ENCODE measurements at regions not wholly inside any gene's neighbourhood (a gene's known extent, or its start where the extent isn't known, plus 50 kb on each side); places are given as distances from the start of the nearest gene placed in this dataset.

DNA sequence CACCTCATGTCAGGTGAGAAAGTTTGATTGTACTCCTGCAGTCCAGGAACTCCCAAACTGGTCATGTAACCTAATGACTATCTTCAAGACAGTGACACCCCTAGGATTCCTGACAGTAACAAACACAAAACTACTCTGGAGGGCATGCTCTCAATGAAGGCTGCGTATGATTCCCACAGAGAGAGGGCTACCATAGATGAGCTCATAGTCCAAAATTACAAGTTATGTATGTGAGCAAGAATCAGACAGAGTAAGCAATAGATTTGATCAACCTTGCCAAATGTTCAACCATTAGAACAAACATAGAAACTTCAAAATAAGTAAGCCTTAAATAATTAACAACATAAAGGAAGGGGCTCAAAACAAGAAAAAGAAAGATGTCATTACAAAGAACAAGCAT, 158.1 kb downstream of the COPRS start:
- WGBS (ENCODE audit: extremely low coverage, insufficient coverage, insufficient read length), result no CpG with 5 or more reads among the region's 1 CpG
- Histone ChIP-seq H2AFZ (ENCODE audit: insufficient read depth, low read length, poor library complexity) (no peak overlapping the region), H3K18ac (ENCODE audit: low read length) (no peak overlapping the region), H3K4me2 (ENCODE audit: low read length) (no peak overlapping the region), H3K27ac (ENCODE audit: low read depth, low read length) (no peak overlapping the region), H2AK5ac (ENCODE audit: low read length) (no peak overlapping the region), H3K79me1 (ENCODE audit: low read length) (peaks cover 9% of the 10 kb centered on the region), H4K12ac (ENCODE audit: low read depth, low read length) (no peak overlapping the region), H3K9me3 (ENCODE audit: insufficient read depth, low read depth, low read length) (no peaks in the 10 kb centered on the region), H3K14ac (ENCODE audit: low read length) (no peak overlapping the region), H3K27me3 (ENCODE audit: insufficient read depth, low read length) (no peaks in the 10 kb centered on the region), H3K23ac (ENCODE audit: low read length) (no peak overlapping the region), H2BK12ac (ENCODE audit: low read length) (no peak overlapping the region), H3K36me3 (ENCODE audit: control insufficient read depth in 1 of 2, insufficient read depth in 2 of 2, low read length in 2 of 2) (no peaks in the 10 kb centered on the region), H3K79me2 (ENCODE audit: control insufficient read depth, insufficient read depth, low read length, poor library complexity) (no peaks in the 10 kb centered on the region), H2BK120ac (ENCODE audit: insufficient read depth, low read length, poor library complexity) (no peak overlapping the region), H3K9ac (ENCODE audit: low read length) (no peak overlapping the region), H3K4ac (ENCODE audit: low read depth, low read length) (no peak overlapping the region), H2BK5ac (ENCODE audit: low read depth, low read length, poor library complexity) (no peak overlapping the region), H4K91ac (ENCODE audit: low read depth, low read length) (no peak overlapping the region), H3K4me1 (ENCODE audit: control insufficient read depth in 1 of 2, insufficient read depth in 2 of 2, low read length in 2 of 2) (peaks cover 7 to 14% of the 10 kb centered on the region in 2 experiments), H3K4me3 (ENCODE audit: low read depth, low read length) (no peak overlapping the region), H4K8ac (ENCODE audit: low read depth, low read length) (no peak overlapping the region)
- peak in 1 of 2 donors; percentile 41 for DNase-seq

- Histone ChIP-seq H3K18ac (ENCODE audit: low read length) (peak overlapping the region; percentile 27), H3K9me3 (ENCODE audit: insufficient read depth, low read depth, low read length) (no peaks in the 10 kb centered on the region), H3K4me2 (ENCODE audit: low read length) (no peak overlapping the region), H3K9ac (ENCODE audit: low read length) (no peak overlapping the region), H3K36me3 (ENCODE audit: control insufficient read depth in 1 of 2, insufficient read depth in 2 of 2, low read length in 2 of 2) (no peaks in the 10 kb centered on the region), H3K27me3 (ENCODE audit: insufficient read depth, low read length) (no peaks in the 10 kb centered on the region), H2AFZ (ENCODE audit: insufficient read depth, low read length, poor library complexity) (no peak overlapping the region), H3K14ac (ENCODE audit: low read length) (peak overlapping the region; percentile 49), H3K4ac (ENCODE audit: low read depth, low read length) (no peak overlapping the region), H4K12ac (ENCODE audit: low read depth, low read length) (no peak overlapping the region), H3K4me3 (ENCODE audit: low read depth, low read length) (no peak overlapping the region), H2BK120ac (ENCODE audit: insufficient read depth, low read length, poor library complexity) (no peak overlapping the region), H3K79me1 (ENCODE audit: low read length) (peaks cover 17% of the 10 kb centered on the region), H3K23ac (ENCODE audit: low read length) (no peak overlapping the region), H2BK5ac (ENCODE audit: low read depth, low read length, poor library complexity) (no peak overlapping the region), H3K79me2 (ENCODE audit: control insufficient read depth, insufficient read depth, low read length, poor library complexity) (no peaks in the 10 kb centered on the region), H3K27ac (ENCODE audit: low read depth, low read length) (no peak overlapping the region), H4K8ac (ENCODE audit: low read depth, low read length) (no peak overlapping the region), H2BK12ac (ENCODE audit: low read length) (no peak overlapping the region), H3K4me1 (ENCODE audit: control insufficient read depth in 1 of 2, insufficient read depth in 2 of 2, low read length in 2 of 2) (peaks cover 17 to 24% of the 10 kb centered on the region in 2 experiments), H4K91ac (ENCODE audit: low read depth, low read length) (peak overlapping the region; percentile 22), H2AK5ac (ENCODE audit: low read length) (peak overlapping the region; percentile 24)
- WGBS (ENCODE audit: extremely low coverage, insufficient coverage, insufficient read length), result no CpG with 5 or more reads among the region's 4 CpGs
- peak; percentile 30 to 75 for DNase-seq
Measured at GRCh38 chr17:31699886-31700285, 159.2 kb downstream of the COPRS start.

GRCh38 chr17:31699281-31699680, 159.8 kb downstream of the COPRS start:
- no peaks in the 10 kb centered on the region for H3K79me2 ChIP-seq (ENCODE audit: control insufficient read depth, insufficient read depth, low read length, poor library complexity)
- no peaks in the 10 kb centered on the region for H3K36me3 ChIP-seq (ENCODE audit: control insufficient read depth in 1 of 2, insufficient read depth in 2 of 2, low read length in 2 of 2)
- H3K79me1 ChIP-seq (ENCODE audit: low read length), result peaks cover 17% of the 10 kb centered on the region
- no CpG with 5 or more reads among the region's 3 CpGs for WGBS (ENCODE audit: extremely low coverage, insufficient coverage, insufficient read length)
- H3K23ac ChIP-seq (ENCODE audit: low read length), result no peak overlapping the region
- no peak overlapping the region for H4K8ac ChIP-seq (ENCODE audit: low read depth, low read length)
- H3K18ac ChIP-seq (ENCODE audit: low read length), result no peak overlapping the region
- no peak overlapping the region for H3K9ac ChIP-seq (ENCODE audit: low read length)
- H3K27me3 ChIP-seq (ENCODE audit: insufficient read depth, low read length), result no peaks in the 10 kb centered on the region
- no peak overlapping the region for H2BK5ac ChIP-seq (ENCODE audit: low read depth, low read length, poor library complexity)
- H2BK120ac ChIP-seq (ENCODE audit: insufficient read depth, low read length, poor library complexity), result no peak overlapping the region
- no peak overlapping the region for H2AFZ ChIP-seq (ENCODE audit: insufficient read depth, low read length, poor library complexity)
- peak; percentile 86 to 89 for DNase-seq
- no peak overlapping the region for H3K14ac ChIP-seq (ENCODE audit: low read length)
- no peak overlapping the region for H3K4me2 ChIP-seq (ENCODE audit: low read length)
- no peak overlapping the region for H2BK12ac ChIP-seq (ENCODE audit: low read length)
- H3K4me1 ChIP-seq (ENCODE audit: control insufficient read depth in 1 of 2, insufficient read depth in 2 of 2, low read length in 2 of 2), result peaks cover 18 to 26% of the 10 kb centered on the region in 2 experiments
- H3K9me3 ChIP-seq (ENCODE audit: insufficient read depth, low read depth, low read length), result no peaks in the 10 kb centered on the region
- no peak overlapping the region for H3K4me3 ChIP-seq (ENCODE audit: low read depth, low read length)
- H3K27ac ChIP-seq (ENCODE audit: low read depth, low read length), result no peak overlapping the region
- H4K12ac ChIP-seq (ENCODE audit: low read depth, low read length), result no peak overlapping the region
- no peak overlapping the region for H4K91ac ChIP-seq (ENCODE audit: low read depth, low read length)
- H2AK5ac ChIP-seq (ENCODE audit: low read length), result no peak overlapping the region
- H3K4ac ChIP-seq (ENCODE audit: low read depth, low read length), result no peak overlapping the region

DNA sequence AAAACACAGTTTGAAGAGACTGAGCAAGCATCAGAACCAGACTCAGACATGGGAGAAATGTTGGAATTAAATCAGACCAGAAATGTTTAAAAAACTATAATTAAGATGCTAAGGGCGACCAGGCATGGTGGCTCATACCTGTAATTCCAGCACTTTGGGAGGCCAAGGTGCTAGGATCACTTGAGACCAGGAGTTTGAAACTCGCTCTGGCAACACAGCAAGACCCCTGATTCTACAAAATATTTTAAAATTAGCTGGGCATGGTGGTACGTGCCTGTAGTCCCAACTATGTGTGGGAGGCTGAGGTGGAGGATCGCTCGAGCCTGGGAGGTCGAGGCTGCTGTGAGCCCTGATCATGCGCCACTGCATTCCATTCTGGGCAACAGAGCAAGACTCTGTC, 160.3 kb downstream of the COPRS start:
- Histone ChIP-seq H2BK5ac (ENCODE audit: low read depth, low read length, poor library complexity) (no peak overlapping the region), H2AFZ (ENCODE audit: insufficient read depth, low read length, poor library complexity) (no peak overlapping the region), H3K23ac (ENCODE audit: low read length) (no peak overlapping the region), H3K27ac (ENCODE audit: low read depth, low read length) (no peak overlapping the region), H3K79me1 (ENCODE audit: low read length) (peaks cover 17% of the 10 kb centered on the region), H3K9ac (ENCODE audit: low read length) (no peak overlapping the region), H3K9me3 (ENCODE audit: insufficient read depth, low read depth, low read length) (no peaks in the 10 kb centered on the region), H3K4me2 (ENCODE audit: low read length) (no peak overlapping the region), H3K14ac (ENCODE audit: low read length) (no peak overlapping the region), H3K4me3 (ENCODE audit: low read depth, low read length) (no peak overlapping the region), H2BK120ac (ENCODE audit: insufficient read depth, low read length, poor library complexity) (no peak overlapping the region), H4K8ac (ENCODE audit: low read depth, low read length) (no peak overlapping the region), H4K91ac (ENCODE audit: low read depth, low read length) (no peak overlapping the region), H3K4me1 (ENCODE audit: control insufficient read depth in 1 of 2, insufficient read depth in 2 of 2, low read length in 2 of 2) (peaks cover 21 to 26% of the 10 kb centered on the region in 2 experiments), H4K12ac (ENCODE audit: low read depth, low read length) (no peak overlapping the region), H3K36me3 (ENCODE audit: control insufficient read depth in 1 of 2, insufficient read depth in 2 of 2, low read length in 2 of 2) (no peaks in the 10 kb centered on the region), H2BK12ac (ENCODE audit: low read length) (peak overlapping the region; percentile 14), H3K4ac (ENCODE audit: low read depth, low read length) (no peak overlapping the region), H3K18ac (ENCODE audit: low read length) (no peak overlapping the region), H3K79me2 (ENCODE audit: control insufficient read depth, insufficient read depth, low read length, poor library complexity) (no peaks in the 10 kb centered on the region), H3K27me3 (ENCODE audit: insufficient read depth, low read length) (no peaks in the 10 kb centered on the region), H2AK5ac (ENCODE audit: low read length) (no peak overlapping the region)
- no CpG with 5 or more reads among the region's 7 CpGs for WGBS (ENCODE audit: extremely low coverage, insufficient coverage, insufficient read length)
- DNase-seq, result peak; percentile 69 to 82

Measured in trophoblast cell (in vitro differentiated cells and primary cell).